ENCODE measurements at regions not wholly inside any gene's neighbourhood (a gene's known extent, or its start where the extent isn't known, plus 50 kb on each side); places are given as distances from the start of the nearest gene placed in this dataset.

GRCh38 chr6:19587238-19587942, 249.8 kb upstream of the ID4 start:
- Mint-ChIP-seq H3K27me3 (ENCODE audit: low read depth in 3 of 3) (peaks cover 0 to 1% (median 0%) of the 10 kb centered on the region in 3 donors), H3K4me1 (no peaks in the 10 kb centered on the region), H3K27ac (no peak overlapping the region), H3K36me3 (no peaks in the 10 kb centered on the region), H3K9me3 (peaks cover 0 to 5% (median 3%) of the 10 kb centered on the region in 7 donors), H3K4me3 (no peak overlapping the region)
- 100% methylated on average over 1 of the region's 4 CpGs for WGBS (ENCODE audit: insufficient coverage)
- Histone ChIP-seq H3K27ac (ENCODE audit: low read depth in 1 of 2, low read length in 2 of 2) (no peak overlapping the region), H3K4me1 (ENCODE audit: control insufficient read depth in 1 of 2, insufficient read depth in 2 of 2, low read length in 2 of 2) (no peaks in the 10 kb centered on the region), H3K36me3 (replicated peaks in 1 of 2; ENCODE audit: control insufficient read depth in 1 of 2, insufficient read depth in 2 of 2, low read length in 2 of 2) (no peaks in the 10 kb centered on the region), H4K20me1 (ENCODE audit: insufficient read depth, low read length) (no peaks in the 10 kb centered on the region), H3K4me3 (replicated peaks in 1 of 3; ENCODE audit: low read depth in 2 of 3, low read length in 3 of 3) (no peak overlapping the region), H3K9ac (ENCODE audit: insufficient read depth, low read length, poor library complexity, severe bottlenecking) (no peak overlapping the region), H3K27me3 (ENCODE audit: control insufficient read depth in 2 of 2, insufficient read depth in 2 of 2, low read length in 2 of 2) (no peaks in the 10 kb centered on the region), H3K79me2 (ENCODE audit: insufficient read depth, low read length) (no peaks in the 10 kb centered on the region), H3K9me3 (replicated peaks in 1 of 2; ENCODE audit: control insufficient read depth in 1 of 2, insufficient read depth in 1 of 2, low read length in 2 of 2) (no peaks in the 10 kb centered on the region), H3K4me2 (replicated peaks; ENCODE audit: extremely low read depth, low read length, poor library complexity, severe bottlenecking) (no peak overlapping the region), H2AFZ (ENCODE audit: insufficient read depth, low read depth, low read length, poor library complexity, severe bottlenecking) (no peak overlapping the region)
- intact Hi-C loops (cut with micrococcal nuclease): no loop called here
- no peak for DNase-seq
- TF ChIP-seq, protein P1, sequence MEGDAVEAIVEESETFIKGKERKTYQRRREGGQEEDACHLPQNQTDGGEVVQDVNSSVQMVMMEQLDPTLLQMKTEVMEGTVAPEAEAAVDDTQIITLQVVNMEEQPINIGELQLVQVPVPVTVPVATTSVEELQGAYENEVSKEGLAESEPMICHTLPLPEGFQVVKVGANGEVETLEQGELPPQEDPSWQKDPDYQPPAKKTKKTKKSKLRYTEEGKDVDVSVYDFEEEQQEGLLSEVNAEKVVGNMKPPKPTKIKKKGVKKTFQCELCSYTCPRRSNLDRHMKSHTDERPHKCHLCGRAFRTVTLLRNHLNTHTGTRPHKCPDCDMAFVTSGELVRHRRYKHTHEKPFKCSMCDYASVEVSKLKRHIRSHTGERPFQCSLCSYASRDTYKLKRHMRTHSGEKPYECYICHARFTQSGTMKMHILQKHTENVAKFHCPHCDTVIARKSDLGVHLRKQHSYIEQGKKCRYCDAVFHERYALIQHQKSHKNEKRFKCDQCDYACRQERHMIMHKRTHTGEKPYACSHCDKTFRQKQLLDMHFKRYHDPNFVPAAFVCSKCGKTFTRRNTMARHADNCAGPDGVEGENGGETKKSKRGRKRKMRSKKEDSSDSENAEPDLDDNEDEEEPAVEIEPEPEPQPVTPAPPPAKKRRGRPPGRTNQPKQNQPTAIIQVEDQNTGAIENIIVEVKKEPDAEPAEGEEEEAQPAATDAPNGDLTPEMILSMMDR (IDR thresholded peaks at IDR 0.05): no peak

- Histone ChIP-seq H3K4me3 (replicated peaks in 1 of 3; ENCODE audit: low read depth in 2 of 3, low read length in 3 of 3) (no peak overlapping the region), H3K9me3 (replicated peaks in 1 of 2; ENCODE audit: control insufficient read depth in 1 of 2, insufficient read depth in 1 of 2, low read length in 2 of 2) (no peaks in the 10 kb centered on the region), H3K27ac (ENCODE audit: low read depth in 1 of 2, low read length in 2 of 2) (no peak overlapping the region), H3K79me2 (ENCODE audit: insufficient read depth, low read length) (no peaks in the 10 kb centered on the region), H3K36me3 (replicated peaks in 1 of 2; ENCODE audit: control insufficient read depth in 1 of 2, insufficient read depth in 2 of 2, low read length in 2 of 2) (no peaks in the 10 kb centered on the region), H2AFZ (ENCODE audit: insufficient read depth, low read depth, low read length, poor library complexity, severe bottlenecking) (no peak overlapping the region), H3K27me3 (ENCODE audit: control insufficient read depth in 2 of 2, insufficient read depth in 2 of 2, low read length in 2 of 2) (no peaks in the 10 kb centered on the region), H3K9ac (ENCODE audit: insufficient read depth, low read length, poor library complexity, severe bottlenecking) (no peak overlapping the region), H3K4me1 (ENCODE audit: control insufficient read depth in 1 of 2, insufficient read depth in 2 of 2, low read length in 2 of 2) (no peaks in the 10 kb centered on the region), H4K20me1 (ENCODE audit: insufficient read depth, low read length) (no peaks in the 10 kb centered on the region), H3K4me2 (replicated peaks; ENCODE audit: extremely low read depth, low read length, poor library complexity, severe bottlenecking) (no peak overlapping the region)
- TF ChIP-seq, protein P1 (IDR thresholded peaks at IDR 0.05): no peak
- H3K36me3 Mint-ChIP-seq: no peaks in the 10 kb centered on the region
- H3K4me1 Mint-ChIP-seq: no peaks in the 10 kb centered on the region
- H3K9me3 Mint-ChIP-seq: peaks cover 0 to 3% (median 0%) of the 10 kb centered on the region in 7 donors
- no peak overlapping the region for H3K27ac Mint-ChIP-seq
- WGBS (ENCODE audit: insufficient coverage): 100% methylated on average over 3 of the region's 5 CpGs
- intact Hi-C loops (cut with micrococcal nuclease): no loop called here
- H3K4me3 Mint-ChIP-seq: no peak overlapping the region
- H3K27me3 Mint-ChIP-seq (ENCODE audit: low read depth in 3 of 3): peaks cover 0 to 1% (median 0%) of the 10 kb centered on the region in 3 donors
- no peak for DNase-seq
These were observed 246.6 kb upstream of the ID4 start for GRCh38 chr6:19590501-19591131.

Measured in CD14-positive monocyte (primary cell).